Neutrophil (primary cell): ENCODE measurements at regions not wholly inside any gene's neighbourhood (a gene's known extent, or its start where the extent isn't known, plus 50 kb on each side); places are given as distances from the start of the nearest gene placed in this dataset.

ENCODE experiments used
- H3K27ac ChIP-seq: fragments of 200-600 bp; sonication (generic); 2 replicates; pipeline ENCODE4 v1.5.1; 2016; ENCODE audit warnings: mild to moderate bottlenecking, moderate library complexity
- H3K27me3 ChIP-seq: fragments of 200-600 bp; sonication (generic); 2 replicates; pipeline ENCODE4 v1.6.0; 2016; ENCODE audit warnings: mild to moderate bottlenecking
- H3K36me3 ChIP-seq: fragments of 200-600 bp; sonication (generic); 2 replicates; pipeline ENCODE4 v1.5.1; 2017
- H3K4me1 ChIP-seq, 2 experiments: fragments of 200-600 bp in 1 of 2; sonication (generic) in 1 of 2; 1 replicate in 1 of 2; 2 replicates in 1 of 2; pipeline versions ENCODE4 v1.5.1 to v1.6.1; 2013 to 2016; ENCODE audit warnings: low read depth in 1 of 2, low read length in 1 of 2, mild to moderate bottlenecking in 1 of 2, moderate library complexity in 1 of 2; ENCODE audit not compliant: control insufficient read depth in 1 of 2, insufficient read depth in 1 of 2
- H3K4me3 ChIP-seq, 2 experiments: fragments of 200-600 bp in 1 of 2; sonication (generic) in 1 of 2; 1 replicate in 1 of 2; 2 replicates in 1 of 2; pipeline ENCODE4 v1.5.1; 2013 to 2016; ENCODE audit warnings: low read depth in 1 of 2, low read length in 1 of 2, mild to moderate bottlenecking in 1 of 2, moderate library complexity in 1 of 2
- H3K9me3 ChIP-seq: fragments of 200-600 bp; sonication (generic); 2 replicates; pipeline ENCODE4 v1.5.1; 2016
- TF ChIP-seq, protein P1 (sequence below): fragments of 200-600 bp; sonication (generic); IDR thresholded peaks from 2 replicates; pipeline ENCODE4 v1.5.1; 2016; ENCODE audit warnings: antibody characterized with exemption

DNA sequence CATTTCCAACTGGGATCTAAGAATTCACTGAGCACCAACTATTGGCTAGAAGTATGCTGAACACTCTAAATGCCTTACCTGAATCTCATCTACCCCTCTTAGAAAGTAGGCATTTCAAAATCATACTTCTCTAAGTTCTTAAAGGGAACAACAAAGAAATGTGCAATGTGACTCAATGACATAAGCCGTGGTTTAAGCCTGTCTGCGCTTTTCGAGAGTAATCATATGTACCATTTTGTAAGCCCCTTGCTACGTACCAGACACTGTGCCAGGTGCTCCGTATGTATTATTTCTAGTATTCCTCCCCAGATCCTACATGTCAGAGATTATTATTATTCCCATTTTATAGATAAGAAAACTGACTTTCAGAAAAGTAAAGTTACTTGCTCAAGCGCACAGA, 454.2 kb downstream of the SETD4 start:
- H3K27ac ChIP-seq, result no peak overlapping the region
- H3K36me3 ChIP-seq, result no peaks in the 10 kb centered on the region
- TF ChIP-seq, protein P1, sequence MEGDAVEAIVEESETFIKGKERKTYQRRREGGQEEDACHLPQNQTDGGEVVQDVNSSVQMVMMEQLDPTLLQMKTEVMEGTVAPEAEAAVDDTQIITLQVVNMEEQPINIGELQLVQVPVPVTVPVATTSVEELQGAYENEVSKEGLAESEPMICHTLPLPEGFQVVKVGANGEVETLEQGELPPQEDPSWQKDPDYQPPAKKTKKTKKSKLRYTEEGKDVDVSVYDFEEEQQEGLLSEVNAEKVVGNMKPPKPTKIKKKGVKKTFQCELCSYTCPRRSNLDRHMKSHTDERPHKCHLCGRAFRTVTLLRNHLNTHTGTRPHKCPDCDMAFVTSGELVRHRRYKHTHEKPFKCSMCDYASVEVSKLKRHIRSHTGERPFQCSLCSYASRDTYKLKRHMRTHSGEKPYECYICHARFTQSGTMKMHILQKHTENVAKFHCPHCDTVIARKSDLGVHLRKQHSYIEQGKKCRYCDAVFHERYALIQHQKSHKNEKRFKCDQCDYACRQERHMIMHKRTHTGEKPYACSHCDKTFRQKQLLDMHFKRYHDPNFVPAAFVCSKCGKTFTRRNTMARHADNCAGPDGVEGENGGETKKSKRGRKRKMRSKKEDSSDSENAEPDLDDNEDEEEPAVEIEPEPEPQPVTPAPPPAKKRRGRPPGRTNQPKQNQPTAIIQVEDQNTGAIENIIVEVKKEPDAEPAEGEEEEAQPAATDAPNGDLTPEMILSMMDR, result no peak
- peaks cover 0 to 16% of the 10 kb centered on the region in 2 experiments for H3K4me1 ChIP-seq
- no peaks in the 10 kb centered on the region for H3K27me3 ChIP-seq
- no peak overlapping the region for H3K4me3 ChIP-seq
- H3K9me3 ChIP-seq, result no peaks in the 10 kb centered on the region

DNA sequence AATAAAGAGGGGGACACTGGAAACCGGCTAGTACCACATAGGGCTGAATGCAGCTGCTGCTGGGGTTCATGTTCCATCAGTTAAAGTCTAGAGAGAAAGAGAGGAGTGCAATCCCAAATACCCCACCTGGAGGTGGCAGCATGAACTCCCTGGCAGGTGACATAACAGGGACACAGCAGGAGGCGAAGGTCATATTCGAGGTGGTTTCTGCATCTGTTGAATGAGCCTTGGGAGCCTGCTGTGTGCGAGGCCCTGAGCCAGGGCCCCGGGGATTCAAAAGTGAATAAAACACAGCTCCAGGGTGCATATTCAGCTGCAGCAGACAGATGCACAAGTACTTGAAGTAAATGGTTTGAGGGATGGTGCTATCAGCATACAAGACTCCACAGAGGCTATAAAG, 456.8 kb downstream of the SETD4 start:
- Histone ChIP-seq H3K4me1 (peaks cover 0 to 16% of the 10 kb centered on the region in 2 experiments), H3K9me3 (no peaks in the 10 kb centered on the region), H3K27me3 (peaks cover 6% of the 10 kb centered on the region), H3K36me3 (no peaks in the 10 kb centered on the region), H3K27ac (no peak overlapping the region), H3K4me3 (no peak overlapping the region)
- TF ChIP-seq, protein P1, result no peak

DNA sequence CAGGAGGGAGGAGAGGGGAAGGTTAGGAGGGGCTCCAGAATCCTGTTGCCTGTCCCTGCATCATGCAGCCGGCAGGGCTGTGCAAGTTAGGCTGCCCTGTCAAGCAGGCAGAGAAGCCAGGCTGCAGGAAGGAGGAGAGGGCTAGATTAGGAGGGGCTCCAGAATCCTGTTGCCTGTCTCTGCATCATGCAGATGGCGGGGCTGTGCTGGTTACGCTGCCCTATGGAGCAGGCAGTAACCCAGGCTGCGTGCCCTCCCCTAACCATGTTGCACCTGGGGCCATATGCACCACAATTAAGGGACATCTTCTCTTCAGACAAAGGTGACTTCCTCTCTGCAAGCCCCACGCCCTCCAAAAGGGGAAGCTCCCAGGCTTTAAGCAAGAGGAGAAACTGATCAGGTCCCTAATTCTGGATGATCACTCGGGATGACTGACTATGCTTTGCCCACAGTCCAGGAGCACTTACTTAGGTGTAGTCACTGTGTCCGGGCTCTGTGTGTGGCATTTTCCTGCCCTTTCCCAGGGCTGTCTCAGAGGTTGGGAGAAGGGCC, 457.4 kb downstream of the SETD4 start:
- H3K27me3 ChIP-seq, result peaks cover 6% of the 10 kb centered on the region
- H3K4me3 ChIP-seq, result no peak overlapping the region
- TF ChIP-seq, protein P1, result no peak
- peaks cover 0 to 16% of the 10 kb centered on the region in 2 experiments for H3K4me1 ChIP-seq
- H3K36me3 ChIP-seq, result no peaks in the 10 kb centered on the region
- no peak overlapping the region for H3K27ac ChIP-seq
- H3K9me3 ChIP-seq, result no peaks in the 10 kb centered on the region

DNA sequence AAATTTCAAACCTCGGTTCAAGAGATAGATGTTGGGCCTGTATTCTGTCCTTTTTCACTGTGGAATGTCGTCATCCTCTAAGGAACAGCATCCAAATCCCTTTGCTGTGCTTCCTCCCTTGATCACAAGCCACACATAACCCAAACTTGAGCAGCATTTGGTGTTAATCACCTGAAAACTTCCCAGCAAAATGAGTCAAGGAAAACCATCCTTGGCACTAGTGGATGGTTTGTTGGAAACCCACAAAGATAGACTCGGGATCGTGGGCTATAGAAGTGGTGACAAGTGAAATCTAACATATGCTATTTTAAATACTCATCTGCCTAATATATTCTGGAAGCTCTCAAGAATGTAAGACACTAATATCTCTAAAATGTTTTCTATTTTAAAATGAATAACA, 459.1 kb downstream of the SETD4 start:
- Histone ChIP-seq H3K27me3 (peaks cover 6% of the 10 kb centered on the region), H3K27ac (no peak overlapping the region), H3K9me3 (no peaks in the 10 kb centered on the region), H3K4me3 (no peak overlapping the region), H3K4me1 (peaks cover 0 to 12% of the 10 kb centered on the region in 2 experiments), H3K36me3 (no peaks in the 10 kb centered on the region)
- TF ChIP-seq, protein P1, result no peak

DNA sequence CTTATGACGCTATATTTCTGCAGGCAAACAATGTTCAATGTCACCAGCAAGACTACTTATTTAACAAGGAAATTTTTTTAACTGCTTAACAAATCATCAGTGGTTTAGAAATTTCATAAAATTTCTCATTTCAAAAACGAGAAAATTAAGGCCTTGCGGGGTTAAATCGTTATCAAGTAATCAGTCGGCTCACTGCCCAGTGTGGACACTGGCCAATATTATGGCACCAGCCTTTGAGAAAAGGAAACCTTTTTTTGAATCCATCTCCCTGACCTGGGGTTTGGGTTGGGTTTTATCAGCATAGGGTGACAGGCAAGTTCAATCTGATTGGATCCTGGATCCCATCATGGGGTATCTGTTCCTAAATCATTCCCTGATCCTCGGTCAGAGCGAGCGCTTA, 461.2 kb downstream of the SETD4 start:
- H3K4me1 ChIP-seq, result peaks cover 0 to 7% of the 10 kb centered on the region in 2 experiments
- H3K27ac ChIP-seq, result no peak overlapping the region
- H3K4me3 ChIP-seq, result no peak overlapping the region
- TF ChIP-seq, protein P1, result no peak
- H3K36me3 ChIP-seq, result no peaks in the 10 kb centered on the region
- no peaks in the 10 kb centered on the region for H3K9me3 ChIP-seq
- peaks cover 6% of the 10 kb centered on the region for H3K27me3 ChIP-seq
